ENCODE measurements at regions not wholly inside any gene's neighbourhood (a gene's known extent, or its start where the extent isn't known, plus 50 kb on each side); places are given as distances from the start of the nearest gene placed in this dataset.

- TF ChIP-seq ZKSCAN8 (CRISPR knock-in tag; IDR thresholded peaks at IDR 0.05; ENCODE audit: borderline replicate concordance), result no peak
- TF ChIP-seq ZNF552 (CRISPR knock-in tag; IDR thresholded peaks at IDR 0.05; ENCODE audit: borderline replicate concordance), result no peak
- no peak for TF ChIP-seq ZNF362 (CRISPR knock-in tag; IDR thresholded peaks at IDR 0.05; ENCODE audit: borderline replicate concordance)
- no peak for TF ChIP-seq KAT7 (CRISPR knock-in tag; IDR thresholded peaks at IDR 0.05; ENCODE audit: borderline replicate concordance)
- no peak for TF ChIP-seq HCFC1 (IDR thresholded peaks at IDR 0.05; ENCODE audit: low read depth, low read length)
- TF ChIP-seq NFYC (CRISPR knock-in tag; IDR thresholded peaks at IDR 0.05), result no peak
Measured at GRCh38 chr5:19369048-19369447, 619.0 kb downstream of the CDH18 start (continued).

GRCh38 chr5:19369561-19369960, 618.4 kb downstream of the CDH18 start:
- Histone ChIP-seq H3K4me3 (replicated peaks in 1 of 3; ENCODE audit: insufficient read depth in 1 of 3, low read depth in 2 of 3, low read length in 3 of 3) (no peak overlapping the region), H4K20me1 (ENCODE audit: insufficient read depth, low read length) (no peaks in the 10 kb centered on the region), H3K4me1 (ENCODE audit: insufficient read depth, low read length) (no peaks in the 10 kb centered on the region), H3K4me2 (ENCODE audit: low read depth, low read length) (no peak overlapping the region), H2AFZ (ENCODE audit: low read length) (no peak overlapping the region), H3K27me3 (ENCODE audit: control insufficient read depth in 1 of 2, insufficient read depth in 2 of 2, low read length in 2 of 2) (no peaks in the 10 kb centered on the region), H3K79me2 (ENCODE audit: insufficient read depth, low read length) (no peaks in the 10 kb centered on the region), H3K36me3 (replicated peaks in 1 of 2; ENCODE audit: control insufficient read depth in 1 of 2, insufficient read depth in 2 of 2, low read length in 2 of 2) (no peaks in the 10 kb centered on the region), H3K9me3 (ENCODE audit: low read length) (no peaks in the 10 kb centered on the region), H3K27ac (ENCODE audit: extremely low read length, insufficient read depth, low read length) (no peak overlapping the region), H3K9ac (ENCODE audit: insufficient read depth, low read depth, low read length) (no peak overlapping the region)
- WGBS (ENCODE audit: low lambda C conversion rate), result 0% methylated on average over 4 of the region's 4 CpGs
- no peak for DNase-seq (ENCODE audit: low spot score)
- TF ChIP-seq KDM1A (CRISPR knock-in tag; IDR thresholded peaks at IDR 0.05) (no peak), SP5 (CRISPR knock-in tag; IDR thresholded peaks at IDR 0.05; ENCODE audit: borderline replicate concordance, low read depth) (no peak), ZFY (CRISPR knock-in tag; IDR thresholded peaks at IDR 0.05) (no peak)
- no peak for FAIRE-seq
- intact Hi-C loops (cut with micrococcal nuclease; ENCODE audit: unreplicated experiment) (no loop called here), in situ Hi-C loops (cut with HindIII; ENCODE audit: extremely low pct_ligation_motif_present, low pct_unique_long_range_greater_than_20kb) (no loop called here)
- ATAC-seq, result no peak
- ChIA-PET POLR2A (no interaction called here), CTCF (ENCODE audit: low intra/inter-chr PET ratio, low total read pairs) (no interaction called here)
- BruUV-seq (replicated peaks), result no TSS peak

All from HepG2 (cell line).